ENCODE measurements at regions not wholly inside any gene's neighbourhood (a gene's known extent, or its start where the extent isn't known, plus 50 kb on each side); places are given as distances from the start of the nearest gene placed in this dataset.

GRCh38 chr10:2876032-2876431, 191.3 kb upstream of the PFKP start:
- TF ChIP-seq CTCF (IDR thresholded peaks at IDR 0.05) (peak; percentile 4), EZH2 (IDR thresholded peaks at IDR 0.05; ENCODE audit: borderline replicate concordance, insufficient read depth, low read depth, low read length, poor library complexity, severe bottlenecking) (no peak)

Data from B cell (primary cell).